Ectodermal cell (in vitro differentiated cells): ENCODE measurements at regions not wholly inside any gene's neighbourhood (a gene's known extent, or its start where the extent isn't known, plus 50 kb on each side); places are given as distances from the start of the nearest gene placed in this dataset.

Experiments
- H3K27ac ChIP-seq: 2 replicates; pipeline ENCODE4 v1.7.0; 2013; ENCODE audit warnings: mild to moderate bottlenecking, low read depth, low read length; ENCODE audit not compliant: insufficient read depth, poor library complexity, severe bottlenecking
- H3K27me3 ChIP-seq: 2 replicates; pipeline ENCODE4 v1.7.0; 2013; ENCODE audit warnings: mild to moderate bottlenecking, low read length; ENCODE audit not compliant: insufficient read depth, control insufficient read depth, poor library complexity, severe bottlenecking
- H3K36me3 ChIP-seq: one replicate; pipeline ENCODE4 v1.7.0; 2013; ENCODE audit warnings: low read length; ENCODE audit not compliant: control insufficient read depth, insufficient read depth
- H3K4me1 ChIP-seq: one replicate; pipeline ENCODE4 v1.7.0; 2013; ENCODE audit warnings: low read length; ENCODE audit not compliant: control insufficient read depth, insufficient read depth
- H3K4me3 ChIP-seq: 2 replicates; pipeline ENCODE4 v1.7.0; 2013; ENCODE audit warnings: low read depth, low read length, control low read depth; ENCODE audit not compliant: insufficient read depth
- H3K9me3 ChIP-seq: 2 replicates; pipeline ENCODE4 v1.7.0; 2013; ENCODE audit warnings: mild to moderate bottlenecking, low read length, moderate library complexity; ENCODE audit not compliant: control insufficient read depth
- WGBS, 2 experiments: methylation state at CpG; one replicate each; pipeline ENCODE4 v1.1.7; 2013; ENCODE audit warnings: missing lambda C conversion rate in 2 of 2; 5-methylcytosine and 5-hydroxymethylcytosine counted together

- no peaks in the 10 kb centered on the region for H3K36me3 ChIP-seq
- no peaks in the 10 kb centered on the region for H3K9me3 ChIP-seq
- 87 to 91% methylated on average over 3 of the region's 3 CpGs for WGBS, 2 experiments
- H3K4me1 ChIP-seq: no peaks in the 10 kb centered on the region
- H3K27ac ChIP-seq: no peak overlapping the region
- H3K27me3 ChIP-seq: no peaks in the 10 kb centered on the region
- no peak overlapping the region for H3K4me3 ChIP-seq
These were observed 50.0 kb upstream of the PCDH7 start for GRCh38 chr4:30670206-30670605.
